LNCaP clone FGC (cell line): ENCODE measurements at regions not wholly inside any gene's neighbourhood (a gene's known extent, or its start where the extent isn't known, plus 50 kb on each side); places are given as distances from the start of the nearest gene placed in this dataset.
A peak's percentile ranks its signal among the peaks of the same experiment; 100 is the strongest.
"Not testable (repeated sequence)": the region's sequence is repeated elsewhere in the genome, so short reads cannot be mapped to it uniquely, and the experiment has no call there.

Experiments used
- DNase-seq: peaks from one replicate; pipeline ENCODE4 v3.0.0-alpha.2; 2011; ENCODE audit warnings: low read depth
- H3K4me3 ChIP-seq: 2 replicates; pipeline ENCODE4 v1.5.1; 2011; ENCODE audit warnings: mild to moderate bottlenecking, low read depth, low read length, control low read depth
- CTCF ChIP-seq: IDR thresholded peaks from 2 replicates; pipeline ENCODE4 v1.5.1; 2012; ENCODE audit warnings: mild to moderate bottlenecking; ENCODE audit not compliant: control insufficient read depth, insufficient read depth; ENCODE audit errors: extremely low read depth

GRCh38 chr19:27971071-27971470, 1241.9 kb downstream of the UQCRFS1 start:
- DNase-seq = no peak

GRCh38 chr19:27966390-27966816, 1246.5 kb downstream of the UQCRFS1 start:
- H3K4me3 ChIP-seq = no peak overlapping the region
- no peak for DNase-seq
- peak; percentile 72 for TF ChIP-seq CTCF

More at GRCh38 chr19:27971071-27971470, 1241.9 kb downstream of the UQCRFS1 start:
- no peak for TF ChIP-seq CTCF
- no peak overlapping the region for H3K4me3 ChIP-seq

GRCh38 chr19:27964185-27964584, 1248.8 kb downstream of the UQCRFS1 start:
- no peak for TF ChIP-seq CTCF
- H3K4me3 ChIP-seq = no peak overlapping the region
- DNase-seq = no peak

- DNase-seq = no peak
- H3K4me3 ChIP-seq = no peak overlapping the region
- TF ChIP-seq CTCF = no peak
Observed at GRCh38 chr19:27962264-27962663, 1250.7 kb downstream of the UQCRFS1 start.

GRCh38 chr19:27955485-27956480, 1257.2 kb downstream of the UQCRFS1 start:
- no peak for TF ChIP-seq CTCF
- H3K4me3 ChIP-seq = no peak overlapping the region
- DNase-seq = no peak

- not testable (repeated sequence) for H3K4me3 ChIP-seq, DNase-seq
Observed at GRCh38 chr19:27942607-27943006, 1270.3 kb downstream of the UQCRFS1 start.

- DNase-seq = no peak
- no peak for TF ChIP-seq CTCF
- no peak overlapping the region for H3K4me3 ChIP-seq
Observed at GRCh38 chr19:27936139-27936538, 1276.8 kb downstream of the UQCRFS1 start.
